Neural crest cell (in vitro differentiated cells): ENCODE measurements at regions not wholly inside any gene's neighbourhood (a gene's known extent, or its start where the extent isn't known, plus 50 kb on each side); places are given as distances from the start of the nearest gene placed in this dataset.

Experiments
- DNase-seq: peaks from one replicate; pipeline ENCODE4 v3.0.0; 2021; ENCODE audit warnings: low read depth, mixed read lengths, low spot score
- H3K27ac Mint-ChIP-seq: one replicate; pipeline ENCODE4 v1.8.0; 2021; ENCODE audit warnings: mild to moderate bottlenecking, mixed read lengths; ENCODE audit not compliant: unreplicated experiment
- H3K27me3 Mint-ChIP-seq: 2 replicates; pipeline ENCODE4 v1.8.0; 2021; ENCODE audit warnings: low read depth, mild to moderate bottlenecking, mixed read lengths
- H3K36me3 Mint-ChIP-seq: 2 replicates; pipeline ENCODE4 v1.8.0; 2021; ENCODE audit warnings: low read depth, mild to moderate bottlenecking, mixed read lengths
- H3K4me1 Mint-ChIP-seq: 2 replicates; pipeline ENCODE4 v1.8.0; 2021; ENCODE audit warnings: mixed read lengths
- H3K4me3 Mint-ChIP-seq: one replicate; pipeline ENCODE4 v1.8.0; 2021; ENCODE audit warnings: mild to moderate bottlenecking, mixed read lengths
- H3K9me3 Mint-ChIP-seq: 2 replicates; pipeline ENCODE4 v1.8.0; 2021; ENCODE audit warnings: mixed read lengths
- CTCF ChIP-seq: fragments of 200-600 bp; sonication (generic); conservative IDR thresholded peaks from 2 replicates; pipeline ENCODE4 v1.5.0; 2021; ENCODE audit warnings: antibody characterized with exemption, mild to moderate bottlenecking

- H3K4me1 Mint-ChIP-seq = peaks cover 7% of the 10 kb centered on the region
- H3K27ac Mint-ChIP-seq = no peak overlapping the region
- DNase-seq = no peak
Observed at GRCh38 chr12:13270817-13271216, 74.3 kb downstream of the EMP1 start.

More at GRCh38 chr12:13270817-13271216, 74.3 kb downstream of the EMP1 start:
- Mint-ChIP-seq H3K9me3 (no peaks in the 10 kb centered on the region), H3K27me3 (peaks cover 2% of the 10 kb centered on the region), H3K36me3 (no peaks in the 10 kb centered on the region), H3K4me3 (no peak overlapping the region)
- TF ChIP-seq CTCF = no peak
